Rectal smooth muscle tissue (tissue), 1 donor: ENCODE measurements at regions not wholly inside any gene's neighbourhood (a gene's known extent, or its start where the extent isn't known, plus 50 kb on each side); places are given as distances from the start of the nearest gene placed in this dataset.

Experiments used
- H3K27ac ChIP-seq: one replicate; pipeline ENCODE4 v1.7.0; 2013; ENCODE audit warnings: low read depth, low read length, inconsistent platforms
- H3K27me3 ChIP-seq: one replicate; pipeline ENCODE4 v1.7.0; 2013; ENCODE audit warnings: low read length; ENCODE audit not compliant: control insufficient read depth, insufficient read depth
- H3K36me3 ChIP-seq: one replicate; pipeline ENCODE4 v1.7.0; 2013; ENCODE audit warnings: low read length; ENCODE audit not compliant: control insufficient read depth, insufficient read depth
- H3K4me1 ChIP-seq: one replicate; pipeline ENCODE4 v1.7.0; 2013; ENCODE audit warnings: low read length; ENCODE audit not compliant: control insufficient read depth, insufficient read depth
- H3K4me3 ChIP-seq: one replicate; pipeline ENCODE4 v1.7.0; 2013; ENCODE audit warnings: low read length
- H3K9ac ChIP-seq: one replicate; pipeline ENCODE4 v1.7.0; 2013; ENCODE audit warnings: low read length

- no peak overlapping the region for H3K4me3 ChIP-seq
- H3K4me1 ChIP-seq: peaks cover 4% of the 10 kb centered on the region
- no peaks in the 10 kb centered on the region for H3K36me3 ChIP-seq
- no peak overlapping the region for H3K9ac ChIP-seq
- no peak overlapping the region for H3K27ac ChIP-seq
- H3K27me3 ChIP-seq: no peaks in the 10 kb centered on the region
These were observed 131.4 kb upstream of the ARHGAP5 start for GRCh38 chr14:31945701-31946100.

DNA sequence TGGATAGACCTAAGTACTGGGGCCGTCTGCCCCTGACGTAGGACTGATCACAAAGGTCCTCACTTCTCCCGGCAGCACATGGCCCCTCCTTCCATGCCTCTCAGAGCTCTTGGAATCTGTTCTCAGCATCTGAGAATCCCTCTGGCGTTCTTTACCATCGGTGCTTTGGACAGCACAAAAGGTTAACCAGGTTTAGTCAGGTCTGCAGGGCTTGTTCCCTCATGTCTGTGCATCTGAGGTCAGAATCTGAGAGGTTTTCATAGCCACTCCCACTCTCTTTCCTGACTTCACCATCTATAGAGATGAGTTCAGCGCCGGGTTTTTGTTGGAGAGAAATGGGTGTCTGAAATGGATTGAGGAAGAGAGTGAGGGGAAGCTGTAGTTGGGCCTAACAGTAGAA, 130.0 kb upstream of the ARHGAP5 start:
- Histone ChIP-seq H3K4me1 (peaks cover 10% of the 10 kb centered on the region), H3K9ac (no peak overlapping the region), H3K27me3 (no peaks in the 10 kb centered on the region), H3K27ac (no peak overlapping the region), H3K4me3 (no peak overlapping the region), H3K36me3 (no peaks in the 10 kb centered on the region)

- no peaks in the 10 kb centered on the region for H3K27me3 ChIP-seq
- H3K9ac ChIP-seq: no peak overlapping the region
- no peak overlapping the region for H3K4me3 ChIP-seq
- H3K27ac ChIP-seq: no peak overlapping the region
- no peaks in the 10 kb centered on the region for H3K36me3 ChIP-seq
- peaks cover 10% of the 10 kb centered on the region for H3K4me1 ChIP-seq
These were observed 129.2 kb upstream of the ARHGAP5 start for GRCh38 chr14:31947680-31948595.

DNA sequence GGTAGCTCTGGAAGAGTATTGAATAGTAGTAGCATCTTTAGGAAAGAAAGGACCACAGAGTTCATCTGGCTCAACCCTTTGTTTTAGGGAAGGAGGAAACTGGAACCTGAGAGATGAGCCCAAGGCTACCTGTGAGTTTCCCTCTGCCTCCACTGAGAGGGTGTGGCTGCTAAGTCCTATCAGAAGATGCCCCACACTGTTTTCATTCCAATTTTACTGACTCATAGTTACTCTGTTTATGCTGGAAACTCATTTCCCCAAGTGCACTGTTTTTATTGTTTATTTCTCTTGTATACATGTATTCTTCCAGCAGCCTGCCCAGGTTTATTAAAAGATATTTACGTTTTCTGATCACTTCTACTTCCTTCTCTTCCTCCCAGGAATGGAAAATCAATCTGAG, 127.4 kb upstream of the ARHGAP5 start:
- H3K9ac ChIP-seq: no peak overlapping the region
- H3K4me3 ChIP-seq: no peak overlapping the region
- H3K36me3 ChIP-seq: no peaks in the 10 kb centered on the region
- no peaks in the 10 kb centered on the region for H3K27me3 ChIP-seq
- H3K4me1 ChIP-seq: peaks cover 10% of the 10 kb centered on the region
- no peak overlapping the region for H3K27ac ChIP-seq

- Histone ChIP-seq H3K36me3 (no peaks in the 10 kb centered on the region), H3K4me1 (peaks cover 10% of the 10 kb centered on the region), H3K4me3 (no peak overlapping the region), H3K9ac (no peak overlapping the region), H3K27ac (no peak overlapping the region), H3K27me3 (no peaks in the 10 kb centered on the region)
These were observed 126.8 kb upstream of the ARHGAP5 start for GRCh38 chr14:31950331-31950730.

DNA sequence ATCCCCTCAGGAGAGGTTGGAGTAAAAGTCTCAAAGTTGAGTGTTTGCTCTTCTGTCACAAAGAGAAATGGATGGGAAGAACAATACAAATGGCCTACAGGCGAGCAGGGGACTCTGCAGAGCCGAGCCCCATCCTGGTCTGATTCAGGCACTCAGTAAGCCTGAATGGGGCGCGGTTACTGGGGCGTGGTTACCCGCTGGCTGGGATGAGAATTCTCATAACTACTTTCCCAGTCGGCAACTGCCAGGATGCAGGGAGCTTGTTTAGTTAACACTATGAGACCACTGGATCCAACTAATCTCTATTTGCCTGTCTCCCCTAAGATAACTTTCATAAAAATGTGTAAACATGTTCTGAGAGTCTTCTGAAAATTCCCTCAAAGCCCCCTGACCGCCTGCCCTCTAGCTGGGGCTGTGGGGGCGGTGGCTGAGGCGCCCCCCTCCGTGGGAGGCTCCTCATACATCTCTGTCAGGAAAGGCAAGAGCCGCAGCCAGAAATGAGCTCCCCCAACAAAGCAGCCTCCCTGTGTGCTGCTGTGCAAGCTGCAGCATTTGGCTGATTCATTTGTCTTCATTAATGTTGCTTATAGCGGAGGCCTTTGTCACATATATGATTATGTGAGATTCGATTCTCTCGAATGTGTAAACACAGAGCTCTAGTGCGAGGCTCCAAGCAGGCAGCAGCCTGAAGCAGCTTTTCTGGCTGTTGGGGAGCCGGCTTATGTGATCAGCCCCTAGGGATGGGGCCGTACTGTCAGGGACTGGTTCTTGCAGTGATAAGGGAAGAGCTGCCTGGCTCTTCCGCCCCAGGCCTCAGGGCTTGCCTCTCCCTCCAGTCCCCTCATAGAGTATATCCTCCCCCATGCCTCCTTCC, 126.1 kb upstream of the ARHGAP5 start:
- no peak overlapping the region for H3K9ac ChIP-seq
- H3K27me3 ChIP-seq: no peaks in the 10 kb centered on the region
- no peaks in the 10 kb centered on the region for H3K36me3 ChIP-seq
- H3K4me3 ChIP-seq: no peak overlapping the region
- H3K4me1 ChIP-seq: peaks cover 10% of the 10 kb centered on the region
- H3K27ac ChIP-seq: no peak overlapping the region

DNA sequence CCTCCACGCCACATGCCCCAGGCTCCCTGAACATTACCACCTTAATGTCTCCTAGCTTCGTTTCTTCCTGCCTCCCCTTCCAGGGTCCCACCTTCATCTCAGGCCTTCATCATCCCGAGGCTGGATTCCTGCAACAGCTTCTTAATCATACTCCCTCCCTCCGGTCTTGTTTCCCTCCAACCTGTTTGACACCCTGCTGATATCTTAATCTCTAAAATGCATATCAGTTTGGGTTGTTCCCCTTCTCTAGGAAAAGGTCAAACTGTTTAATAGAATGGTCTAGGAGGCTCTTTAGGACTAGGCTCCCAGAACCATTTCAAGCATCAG, 125.5 kb upstream of the ARHGAP5 start:
- Histone ChIP-seq H3K9ac (no peak overlapping the region), H3K4me1 (peaks cover 10% of the 10 kb centered on the region), H3K4me3 (no peak overlapping the region), H3K36me3 (no peaks in the 10 kb centered on the region), H3K27ac (no peak overlapping the region), H3K27me3 (no peaks in the 10 kb centered on the region)

GRCh38 chr14:31952573-31952972, 124.5 kb upstream of the ARHGAP5 start:
- peaks cover 10% of the 10 kb centered on the region for H3K4me1 ChIP-seq
- no peak overlapping the region for H3K4me3 ChIP-seq
- no peak overlapping the region for H3K9ac ChIP-seq
- H3K27me3 ChIP-seq: no peaks in the 10 kb centered on the region
- H3K27ac ChIP-seq: no peak overlapping the region
- no peaks in the 10 kb centered on the region for H3K36me3 ChIP-seq

DNA sequence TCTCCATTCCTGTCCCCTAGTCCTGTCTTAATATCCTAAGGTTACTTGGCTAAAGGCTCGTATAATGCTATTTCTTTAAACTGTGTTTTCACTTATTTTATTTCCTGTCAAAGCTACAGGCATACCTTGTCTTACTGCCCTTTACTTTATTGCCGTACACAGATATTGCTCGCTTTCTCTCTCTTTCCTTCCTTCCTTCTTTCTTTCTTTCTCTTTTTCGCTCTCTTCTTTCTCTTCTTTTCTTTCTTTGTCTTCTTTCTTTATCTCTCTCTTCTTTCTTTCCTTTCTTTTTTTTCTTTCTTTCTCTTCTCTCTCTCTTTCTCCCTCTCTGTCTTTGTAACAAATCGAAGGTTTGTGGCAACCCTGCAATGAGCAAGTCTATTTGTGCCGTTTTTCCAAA, 123.9 kb upstream of the ARHGAP5 start:
- Histone ChIP-seq H3K27ac (no peak overlapping the region), H3K4me1 (peaks cover 10% of the 10 kb centered on the region), H3K9ac (no peak overlapping the region), H3K4me3 (no peak overlapping the region), H3K36me3 (no peaks in the 10 kb centered on the region), H3K27me3 (no peaks in the 10 kb centered on the region)

GRCh38 chr14:31954991-31955390, 122.1 kb upstream of the ARHGAP5 start:
- H3K27ac ChIP-seq: no peak overlapping the region
- H3K4me1 ChIP-seq: peaks cover 10% of the 10 kb centered on the region
- no peaks in the 10 kb centered on the region for H3K36me3 ChIP-seq
- H3K4me3 ChIP-seq: no peak overlapping the region
- no peak overlapping the region for H3K9ac ChIP-seq
- no peaks in the 10 kb centered on the region for H3K27me3 ChIP-seq

GRCh38 chr14:31955936-31956579, 121.0 kb upstream of the ARHGAP5 start:
- no peak overlapping the region for H3K27ac ChIP-seq
- H3K27me3 ChIP-seq: no peaks in the 10 kb centered on the region
- no peak overlapping the region for H3K9ac ChIP-seq
- no peaks in the 10 kb centered on the region for H3K36me3 ChIP-seq
- H3K4me1 ChIP-seq: peaks cover 3% of the 10 kb centered on the region
- no peak overlapping the region for H3K4me3 ChIP-seq

DNA sequence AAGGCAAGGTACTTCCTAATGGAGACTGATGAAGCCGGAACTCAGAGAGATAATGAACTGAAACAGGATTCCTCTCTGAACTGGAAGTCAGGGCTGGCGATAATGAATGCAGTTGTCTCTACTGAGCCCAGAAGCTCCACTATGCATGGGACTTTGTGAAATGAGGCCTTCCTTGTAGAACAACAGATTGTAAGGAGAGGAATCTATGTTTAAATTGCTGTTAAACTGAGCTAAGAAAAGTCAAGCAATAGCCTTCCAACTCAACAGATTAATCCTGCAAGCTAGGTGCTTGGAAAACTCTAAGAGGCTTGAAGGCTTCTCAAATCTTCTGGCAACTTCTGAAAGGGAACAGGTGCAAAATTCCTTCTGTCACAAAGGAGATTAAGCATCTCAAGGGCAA, 119.5 kb upstream of the ARHGAP5 start:
- H3K27me3 ChIP-seq: no peaks in the 10 kb centered on the region
- no peak overlapping the region for H3K27ac ChIP-seq
- H3K4me3 ChIP-seq: no peak overlapping the region
- no peaks in the 10 kb centered on the region for H3K4me1 ChIP-seq
- no peaks in the 10 kb centered on the region for H3K36me3 ChIP-seq
- H3K9ac ChIP-seq: no peak overlapping the region
